ENCODE measurements at regions not wholly inside any gene's neighbourhood (a gene's known extent, or its start where the extent isn't known, plus 50 kb on each side); places are given as distances from the start of the nearest gene placed in this dataset.
A peak's percentile ranks its signal among the peaks of the same experiment; 100 is the strongest.

DNA sequence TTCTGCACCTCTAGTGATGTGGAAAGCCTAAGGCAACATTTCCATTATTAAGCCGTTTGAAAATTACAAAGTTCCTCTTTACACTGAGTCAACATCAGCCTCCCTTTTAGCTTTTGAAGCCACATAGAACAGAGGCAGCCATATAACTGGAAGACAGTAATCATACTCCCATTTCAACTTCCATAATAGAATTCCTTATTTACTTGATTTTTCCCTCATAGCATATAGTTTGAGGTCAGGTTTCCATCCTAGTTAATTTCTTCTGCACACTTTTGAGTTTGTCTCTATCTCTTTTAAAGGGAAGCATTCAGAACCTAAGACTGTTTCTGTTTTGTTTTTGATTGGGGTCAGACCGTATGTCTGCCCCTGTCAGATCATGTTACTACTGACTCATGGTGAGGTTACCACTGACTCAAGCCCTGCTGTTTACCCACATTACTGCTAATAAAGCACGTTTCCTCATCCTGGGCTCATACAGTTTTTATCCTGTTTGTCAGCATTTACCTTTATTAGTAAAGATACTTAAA, 161.0 kb downstream of the SLC38A4 start:
- no peak for DNase-seq (ENCODE audit: low read depth, low spot score)
- Histone ChIP-seq H3K4me1 (ENCODE audit: control insufficient read depth, extremely low read depth, insufficient read depth, low read length) (peaks cover 60% of the 10 kb centered on the region), H4K20me1 (ENCODE audit: control insufficient read depth, extremely low read depth, insufficient read depth, low read length) (no peaks in the 10 kb centered on the region), H3K9ac (ENCODE audit: control insufficient read depth, extremely low read depth, insufficient read depth, low read length) (peak overlapping the region; percentile 59), H3K9me1 (ENCODE audit: control insufficient read depth, extremely low read depth, insufficient read depth, low read length) (no peaks in the 10 kb centered on the region), H3K27ac (ENCODE audit: control insufficient read depth, insufficient read depth, low read length) (peak overlapping the region; percentile 93), H3K9me3 (ENCODE audit: control insufficient read depth, low read depth, low read length) (peaks cover 2% of the 10 kb centered on the region), H3K27me3 (ENCODE audit: control insufficient read depth, extremely low read depth, insufficient read depth, low read length) (no peaks in the 10 kb centered on the region), H3K4me3 (ENCODE audit: control insufficient read depth in 2 of 3, extremely low read depth in 1 of 3, insufficient read depth in 2 of 3, low read depth in 1 of 3, low read length in 3 of 3) (peak overlapping the region in 2 of 3 experiments; percentile 34 to 61), H3K79me2 (ENCODE audit: control insufficient read depth, insufficient read depth, low read length) (no peaks in the 10 kb centered on the region), H3K4me2 (ENCODE audit: control insufficient read depth, extremely low read depth, insufficient read depth, low read depth, low read length) (peak overlapping the region; percentile 88), H2AFZ (ENCODE audit: control insufficient read depth, low read length) (no peak overlapping the region), H3K36me3 (ENCODE audit: control insufficient read depth in 2 of 2, extremely low read depth in 1 of 2, insufficient read depth in 2 of 2, low read length in 2 of 2) (no peaks in the 10 kb centered on the region)
- dilution Hi-C loops (cut with MboI; ENCODE audit: extremely low pct_ligation_motif_present, low sequenced_read_pairs), result no loop called here
- TF ChIP-seq, protein P1, sequence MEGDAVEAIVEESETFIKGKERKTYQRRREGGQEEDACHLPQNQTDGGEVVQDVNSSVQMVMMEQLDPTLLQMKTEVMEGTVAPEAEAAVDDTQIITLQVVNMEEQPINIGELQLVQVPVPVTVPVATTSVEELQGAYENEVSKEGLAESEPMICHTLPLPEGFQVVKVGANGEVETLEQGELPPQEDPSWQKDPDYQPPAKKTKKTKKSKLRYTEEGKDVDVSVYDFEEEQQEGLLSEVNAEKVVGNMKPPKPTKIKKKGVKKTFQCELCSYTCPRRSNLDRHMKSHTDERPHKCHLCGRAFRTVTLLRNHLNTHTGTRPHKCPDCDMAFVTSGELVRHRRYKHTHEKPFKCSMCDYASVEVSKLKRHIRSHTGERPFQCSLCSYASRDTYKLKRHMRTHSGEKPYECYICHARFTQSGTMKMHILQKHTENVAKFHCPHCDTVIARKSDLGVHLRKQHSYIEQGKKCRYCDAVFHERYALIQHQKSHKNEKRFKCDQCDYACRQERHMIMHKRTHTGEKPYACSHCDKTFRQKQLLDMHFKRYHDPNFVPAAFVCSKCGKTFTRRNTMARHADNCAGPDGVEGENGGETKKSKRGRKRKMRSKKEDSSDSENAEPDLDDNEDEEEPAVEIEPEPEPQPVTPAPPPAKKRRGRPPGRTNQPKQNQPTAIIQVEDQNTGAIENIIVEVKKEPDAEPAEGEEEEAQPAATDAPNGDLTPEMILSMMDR (optimal IDR thresholded peaks at IDR 0.05 in 1 of 3, IDR thresholded peaks at IDR 0.05 in 1 of 3, conservative IDR thresholded peaks at IDR 0.05 in 1 of 3; ENCODE audit: extremely low read depth in 1 of 3, insufficient read depth in 2 of 3, low read length in 3 of 3), result no peak
- no peak for TF ChIP-seq EZH2 (IDR thresholded peaks at IDR 0.05; ENCODE audit: low read length)
- FAIRE-seq, result peak; percentile 90

DNA sequence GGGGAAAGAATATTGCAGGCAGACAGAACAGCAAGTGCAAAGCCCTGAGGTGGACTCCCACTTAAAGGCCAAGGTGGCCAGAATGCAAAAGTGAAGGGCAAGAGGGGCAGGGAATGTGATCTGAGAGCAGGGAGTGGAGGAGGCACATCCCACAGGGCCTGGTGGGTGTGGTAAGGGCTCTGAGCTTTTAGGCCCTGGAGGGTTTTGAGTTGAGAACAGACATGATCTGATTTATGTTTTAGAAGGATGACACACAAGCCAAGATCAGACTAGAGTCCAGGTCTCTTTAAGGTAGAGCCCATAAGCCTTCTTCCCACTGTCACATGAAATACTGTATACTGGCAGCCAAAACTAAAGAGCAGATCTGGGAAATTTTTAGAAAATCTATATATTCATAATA, 162.5 kb downstream of the SLC38A4 start:
- dilution Hi-C loops (cut with MboI; ENCODE audit: extremely low pct_ligation_motif_present, low sequenced_read_pairs), result no loop called here
- peak overlapping the region; percentile 93 for H3K27ac ChIP-seq (ENCODE audit: control insufficient read depth, insufficient read depth, low read length)
- H3K4me1 ChIP-seq (ENCODE audit: control insufficient read depth, extremely low read depth, insufficient read depth, low read length), result peaks cover 72% of the 10 kb centered on the region

More for the DNA sequence above, 162.5 kb downstream of the SLC38A4 start:
- H3K4me2 ChIP-seq (ENCODE audit: control insufficient read depth, extremely low read depth, insufficient read depth, low read depth, low read length), result peak overlapping the region; percentile 88
- H3K79me2 ChIP-seq (ENCODE audit: control insufficient read depth, insufficient read depth, low read length), result no peaks in the 10 kb centered on the region
- peak overlapping the region; percentile 54 for H2AFZ ChIP-seq (ENCODE audit: control insufficient read depth, low read length)
- H3K36me3 ChIP-seq (ENCODE audit: control insufficient read depth in 2 of 2, extremely low read depth in 1 of 2, insufficient read depth in 2 of 2, low read length in 2 of 2), result no peaks in the 10 kb centered on the region
- H3K9ac ChIP-seq (ENCODE audit: control insufficient read depth, extremely low read depth, insufficient read depth, low read length), result peak overlapping the region; percentile 52
- FAIRE-seq (peak; percentile 34), DNase-seq (ENCODE audit: low read depth, low spot score) (no peak)
- no peaks in the 10 kb centered on the region for H4K20me1 ChIP-seq (ENCODE audit: control insufficient read depth, extremely low read depth, insufficient read depth, low read length)
- H3K9me1 ChIP-seq (ENCODE audit: control insufficient read depth, extremely low read depth, insufficient read depth, low read length), result no peaks in the 10 kb centered on the region
- H3K27me3 ChIP-seq (ENCODE audit: control insufficient read depth, extremely low read depth, insufficient read depth, low read length), result no peaks in the 10 kb centered on the region
- H3K9me3 ChIP-seq (ENCODE audit: control insufficient read depth, low read depth, low read length), result no peaks in the 10 kb centered on the region
- peak overlapping the region in 1 of 3 experiments; percentile 22 for H3K4me3 ChIP-seq (ENCODE audit: control insufficient read depth in 2 of 3, extremely low read depth in 1 of 3, insufficient read depth in 2 of 3, low read depth in 1 of 3, low read length in 3 of 3)
- no peak for TF ChIP-seq EZH2 (IDR thresholded peaks at IDR 0.05; ENCODE audit: low read length)
- TF ChIP-seq, protein P1 (optimal IDR thresholded peaks at IDR 0.05 in 1 of 3, IDR thresholded peaks at IDR 0.05 in 1 of 3, conservative IDR thresholded peaks at IDR 0.05 in 1 of 3; ENCODE audit: extremely low read depth in 1 of 3, insufficient read depth in 2 of 3, low read length in 3 of 3), result no peak

Measured in keratinocyte (primary cell).